ENCODE measurements at regions not wholly inside any gene's neighbourhood (a gene's known extent, or its start where the extent isn't known, plus 50 kb on each side); places are given as distances from the start of the nearest gene placed in this dataset.

- no peak for DNase-seq (ENCODE audit: low spot score)
- Histone ChIP-seq H3K4me3 (no peak overlapping the region), H3K9me3 (no peaks in the 10 kb centered on the region), H3K4me1 (replicated peaks) (no peaks in the 10 kb centered on the region), H3K27ac (no peak overlapping the region), H3K36me3 (no peaks in the 10 kb centered on the region), H3K27me3 (replicated peaks; ENCODE audit: insufficient read depth) (no peaks in the 10 kb centered on the region)
- TF ChIP-seq CTCF (IDR thresholded peaks at IDR 0.05) (no peak), POLR2AphosphoS5 (IDR thresholded peaks at IDR 0.05) (no peak), POLR2A (IDR thresholded peaks at IDR 0.05) (no peak)
- intact Hi-C loops (cut with DNase I): no loop called here
Measured at GRCh38 chr7:80082213-80082612, 52.4 kb upstream of the GNAI1 start.

- 69% methylated on average over 3 of the region's 3 CpGs for WGBS
- H3K27me3 ChIP-seq (replicated peaks; ENCODE audit: insufficient read depth): no peaks in the 10 kb centered on the region
- no peaks in the 10 kb centered on the region for H3K9me3 ChIP-seq
- DNase-seq (ENCODE audit: low spot score): no peak
- no peaks in the 10 kb centered on the region for H3K36me3 ChIP-seq
- no peak overlapping the region for H3K27ac ChIP-seq
- intact Hi-C loops (cut with DNase I): no loop called here
- TF ChIP-seq POLR2A (IDR thresholded peaks at IDR 0.05) (no peak), CTCF (IDR thresholded peaks at IDR 0.05) (no peak), POLR2AphosphoS5 (IDR thresholded peaks at IDR 0.05) (no peak)
- no peak overlapping the region for H3K4me3 ChIP-seq
- H3K4me1 ChIP-seq (replicated peaks): no peaks in the 10 kb centered on the region
Measured at GRCh38 chr7:80078886-80079285, 55.7 kb upstream of the GNAI1 start.

GRCh38 chr7:80078159-80078731 is 56.4 kb upstream of the GNAI1 start:
- WGBS: 30% methylated on average over 5 of the region's 5 CpGs
- Histone ChIP-seq H3K36me3 (no peaks in the 10 kb centered on the region), H3K4me3 (no peak overlapping the region), H3K27me3 (replicated peaks; ENCODE audit: insufficient read depth) (no peaks in the 10 kb centered on the region), H3K9me3 (no peaks in the 10 kb centered on the region), H3K27ac (no peak overlapping the region), H3K4me1 (replicated peaks) (no peaks in the 10 kb centered on the region)
- no peak for DNase-seq (ENCODE audit: low spot score)
- TF ChIP-seq POLR2AphosphoS5 (IDR thresholded peaks at IDR 0.05): peak; percentile 4
- TF ChIP-seq POLR2A (IDR thresholded peaks at IDR 0.05): no peak
- TF ChIP-seq CTCF (IDR thresholded peaks at IDR 0.05): no peak
- intact Hi-C loops (cut with DNase I): no loop called here

- no peak for TF ChIP-seq CTCF (IDR thresholded peaks at IDR 0.05)
- no peak for TF ChIP-seq POLR2AphosphoS5 (IDR thresholded peaks at IDR 0.05)
- no peak for TF ChIP-seq POLR2A (IDR thresholded peaks at IDR 0.05)
- no peaks in the 10 kb centered on the region for H3K36me3 ChIP-seq
- no peaks in the 10 kb centered on the region for H3K27me3 ChIP-seq (replicated peaks; ENCODE audit: insufficient read depth)
- intact Hi-C loops (cut with DNase I): no loop called here
- no peaks in the 10 kb centered on the region for H3K9me3 ChIP-seq
- H3K4me1 ChIP-seq (replicated peaks): no peaks in the 10 kb centered on the region
- DNase-seq (ENCODE audit: low spot score): no peak
- no peak overlapping the region for H3K27ac ChIP-seq
- no peak overlapping the region for H3K4me3 ChIP-seq
- WGBS: 66% methylated on average over 2 of the region's 2 CpGs
Measured at GRCh38 chr7:80070391-80070790, 64.2 kb upstream of the GNAI1 start.

GRCh38 chr7:80066639-80067038 is 68.0 kb upstream of the GNAI1 start:
- intact Hi-C loops (cut with DNase I): loop anchor here (10.0 kb wide), 2 partner anchors 328 to 588 kb away; no protein-coding TSS in a partner anchor
- Histone ChIP-seq H3K27ac (no peak overlapping the region), H3K27me3 (replicated peaks; ENCODE audit: insufficient read depth) (no peaks in the 10 kb centered on the region), H3K9me3 (no peaks in the 10 kb centered on the region), H3K4me3 (no peak overlapping the region), H3K4me1 (replicated peaks) (no peaks in the 10 kb centered on the region), H3K36me3 (no peaks in the 10 kb centered on the region)
- 77% methylated on average over 1 of the region's 1 CpG for WGBS
- no peak for TF ChIP-seq CTCF (IDR thresholded peaks at IDR 0.05)
- TF ChIP-seq POLR2A (IDR thresholded peaks at IDR 0.05): no peak
- TF ChIP-seq POLR2AphosphoS5 (IDR thresholded peaks at IDR 0.05): no peak
- no peak for DNase-seq (ENCODE audit: low spot score)

All from prostate gland (tissue), 2 donors.